ENCODE measurements at regions not wholly inside any gene's neighbourhood (a gene's known extent, or its start where the extent isn't known, plus 50 kb on each side); places are given as distances from the start of the nearest gene placed in this dataset.
"Not testable (repeated sequence)": the region's sequence is repeated elsewhere in the genome, so short reads cannot be mapped to it uniquely, and the experiment has no call there.

- DNase-seq (ENCODE audit: low spot score) = no peak
Observed at GRCh38 chr13:20312292-20312691, 80.2 kb upstream of the GJB6 start.

- DNase-seq (ENCODE audit: low spot score) = no peak
Observed at GRCh38 chr13:20311596-20311995, 79.5 kb upstream of the GJB6 start.

- no peak for DNase-seq (ENCODE audit: low spot score)
Observed at GRCh38 chr13:20311022-20311421, 78.9 kb upstream of the GJB6 start.

GRCh38 chr13:20306039-20306438 is 73.9 kb upstream of the GJB6 start:
- DNase-seq (ENCODE audit: low spot score) = no peak

GRCh38 chr13:20305587-20305986 is 73.5 kb upstream of the GJB6 start:
- DNase-seq (ENCODE audit: low spot score) = no peak

GRCh38 chr13:20304061-20304460 is 71.9 kb upstream of the GJB6 start:
- not testable (repeated sequence) for DNase-seq (ENCODE audit: low spot score)

- DNase-seq (ENCODE audit: low spot score) = no peak
Observed at GRCh38 chr13:20303636-20304035, 71.5 kb upstream of the GJB6 start.

GRCh38 chr13:20301403-20302071 is 69.4 kb upstream of the GJB6 start:
- DNase-seq (ENCODE audit: low spot score) = no peak

- DNase-seq (ENCODE audit: low spot score) = no peak
Observed at GRCh38 chr13:20301015-20301402, 68.9 kb upstream of the GJB6 start.

GRCh38 chr13:20297181-20297580 is 65.1 kb upstream of the GJB6 start:
- DNase-seq (ENCODE audit: low spot score) = no peak

GRCh38 chr13:20295956-20296355 is 63.8 kb upstream of the GJB6 start:
- DNase-seq (ENCODE audit: low spot score) = no peak

GRCh38 chr13:20294497-20294896 is 62.4 kb upstream of the GJB6 start:
- DNase-seq (ENCODE audit: low spot score) = no peak

GRCh38 chr13:20292301-20292700 is 60.2 kb upstream of the GJB6 start:
- DNase-seq (ENCODE audit: low spot score) = not testable (repeated sequence)

GRCh38 chr13:20291675-20292074 is 59.6 kb upstream of the GJB6 start:
- no peak for DNase-seq (ENCODE audit: low spot score)

GRCh38 chr13:20291037-20291436 is 58.9 kb upstream of the GJB6 start:
- no peak for DNase-seq (ENCODE audit: low spot score)

GRCh38 chr13:20288561-20288960 is 56.4 kb upstream of the GJB6 start:
- DNase-seq (ENCODE audit: low spot score) = no peak

GRCh38 chr13:20287976-20288375 is 55.9 kb upstream of the GJB6 start:
- DNase-seq (ENCODE audit: low spot score) = no peak

GRCh38 chr13:20285530-20285929 is 53.4 kb upstream of the GJB6 start:
- DNase-seq (ENCODE audit: low spot score) = no peak

All from mucosa of gallbladder (tissue), 1 donor.